ENCODE measurements at regions not wholly inside any gene's neighbourhood (a gene's known extent, or its start where the extent isn't known, plus 50 kb on each side); places are given as distances from the start of the nearest gene placed in this dataset.
"Not testable (repeated sequence)": the region's sequence is repeated elsewhere in the genome, so short reads cannot be mapped to it uniquely, and the experiment has no call there.

DNA sequence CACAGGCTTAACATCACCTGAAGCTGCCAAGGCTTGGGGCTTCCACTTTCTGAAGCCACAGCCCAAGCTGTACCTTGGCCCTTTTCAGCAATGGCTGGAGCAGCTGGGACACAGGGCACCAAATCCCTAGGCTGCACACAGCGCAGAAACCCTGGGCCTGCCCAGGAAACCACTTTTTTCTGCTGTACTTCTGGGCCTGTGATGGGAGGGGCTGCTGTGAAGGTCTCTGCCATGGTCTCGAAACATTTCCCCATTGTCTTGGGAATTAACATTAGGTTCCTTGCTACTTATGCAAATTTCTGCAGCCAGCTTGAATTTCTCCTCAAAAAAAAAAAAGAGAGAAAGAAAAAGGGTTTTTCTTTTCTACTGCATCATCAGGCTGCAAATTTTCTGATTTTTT lies 219.1 kb downstream of the RPL10L start:
- DNase-seq = no peak

DNA sequence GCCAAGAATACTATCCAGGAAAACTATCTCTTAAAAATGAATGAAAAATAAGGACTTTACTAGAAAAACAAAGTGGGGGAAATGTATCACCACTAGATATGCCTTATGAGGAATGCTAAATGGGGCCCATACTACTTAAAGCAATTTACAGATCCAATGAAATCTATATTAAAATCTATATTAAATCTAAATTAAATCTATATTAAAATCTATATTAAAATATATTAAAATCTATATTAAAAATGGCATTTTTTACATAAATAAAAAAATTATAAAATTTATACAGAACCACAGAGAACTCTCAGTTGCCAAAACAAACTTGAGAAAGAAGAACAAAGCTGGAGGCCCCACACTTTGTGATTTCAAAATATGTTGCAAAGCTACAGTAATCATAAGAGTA lies 234.5 kb downstream of the RPL10L start:
- DNase-seq = no peak

DNA sequence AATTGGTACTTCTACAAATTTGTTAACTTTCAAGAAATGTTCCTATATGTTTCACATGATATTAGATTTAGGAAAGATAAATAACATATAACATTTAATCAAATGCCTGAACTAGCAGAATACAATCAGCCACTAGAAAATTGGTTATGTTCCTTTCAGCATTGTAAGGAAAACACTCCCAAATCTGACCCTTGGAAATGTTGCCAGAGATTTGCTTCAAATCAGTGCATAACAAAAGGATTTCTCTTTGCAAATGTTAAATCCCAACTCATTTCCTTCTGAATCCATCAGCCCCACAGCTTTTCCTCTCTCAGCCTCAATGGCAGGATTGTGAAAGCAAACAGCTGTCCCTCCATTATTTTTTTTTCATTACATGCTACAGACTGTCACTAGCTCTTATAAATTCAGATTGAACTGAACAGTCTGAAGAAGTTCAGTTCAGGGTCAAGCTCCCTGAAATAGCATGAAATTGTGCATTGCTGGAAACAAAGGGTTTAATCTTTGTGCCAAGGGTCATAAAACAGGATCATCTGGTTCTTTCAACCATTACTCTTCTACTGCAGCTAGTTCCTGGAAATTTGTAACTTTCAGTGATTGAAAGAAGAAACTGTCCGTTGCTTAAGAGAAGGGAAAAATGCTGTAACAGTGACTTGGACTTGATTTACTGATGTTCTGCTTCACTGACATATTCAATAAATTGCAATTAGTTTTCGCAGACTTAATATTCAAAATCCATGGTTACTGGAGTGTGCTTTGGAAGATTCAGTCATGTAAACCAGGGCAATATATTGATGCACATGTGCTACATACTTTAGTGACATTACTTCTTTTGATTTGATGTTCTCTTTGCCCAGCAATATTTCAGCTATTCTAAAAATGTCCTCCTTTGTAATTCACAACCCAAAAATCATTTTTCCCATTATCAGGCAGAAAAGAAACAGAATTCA lies 246.4 kb downstream of the RPL10L start:
- DNase-seq = no peak

DNA sequence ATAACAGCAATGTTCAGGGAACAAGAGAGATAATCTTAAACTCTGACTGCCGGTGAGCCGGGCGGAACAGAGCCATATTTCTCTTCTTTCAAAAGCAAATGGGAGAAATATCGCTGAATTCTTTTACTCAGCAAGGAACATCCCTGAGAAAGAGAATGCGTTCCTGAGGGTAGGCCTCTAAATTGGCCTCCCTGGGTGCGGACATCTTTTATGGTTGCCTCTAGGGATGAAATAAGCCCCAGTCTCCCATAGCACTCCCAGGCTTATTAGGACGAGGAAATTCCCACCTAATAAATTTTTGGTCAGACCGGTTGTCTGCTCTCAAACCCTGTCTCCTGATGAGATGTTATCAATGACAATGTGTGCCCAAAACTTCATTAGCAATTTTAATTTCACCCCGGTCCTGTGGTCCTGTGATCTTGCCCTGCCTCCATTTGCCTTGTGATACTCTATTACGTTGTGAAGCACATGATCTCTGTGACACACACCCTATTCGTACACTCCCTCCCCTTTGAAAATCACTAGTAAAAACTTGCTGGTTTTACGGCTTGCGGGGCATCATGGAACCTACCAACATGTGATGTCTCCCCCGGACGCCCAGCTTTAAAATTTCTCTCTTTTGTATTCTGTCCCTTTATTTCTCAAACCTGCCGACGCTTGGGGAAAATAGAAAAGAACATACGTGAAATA lies 249.4 kb downstream of the RPL10L start:
- not testable (repeated sequence) for DNase-seq

DNA sequence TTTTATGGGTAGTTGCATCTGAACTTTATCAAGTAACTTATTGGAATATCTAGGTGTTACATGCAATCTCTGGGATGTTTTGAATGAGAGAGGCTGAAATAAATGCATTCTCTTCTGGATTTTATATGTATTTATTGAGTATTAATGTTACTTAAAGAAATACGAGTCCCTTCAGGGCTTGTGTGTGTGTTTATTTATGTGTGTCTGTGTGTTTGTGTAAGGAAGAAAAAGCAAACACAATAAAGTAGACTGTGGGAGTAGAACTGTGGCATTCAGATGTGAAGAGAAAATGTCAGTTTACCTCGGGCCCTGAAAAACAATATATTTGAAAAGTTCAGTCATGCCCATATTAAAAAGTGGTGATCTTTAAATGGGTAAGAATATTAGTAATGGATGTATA lies 250.5 kb downstream of the RPL10L start:
- no peak for DNase-seq

DNA sequence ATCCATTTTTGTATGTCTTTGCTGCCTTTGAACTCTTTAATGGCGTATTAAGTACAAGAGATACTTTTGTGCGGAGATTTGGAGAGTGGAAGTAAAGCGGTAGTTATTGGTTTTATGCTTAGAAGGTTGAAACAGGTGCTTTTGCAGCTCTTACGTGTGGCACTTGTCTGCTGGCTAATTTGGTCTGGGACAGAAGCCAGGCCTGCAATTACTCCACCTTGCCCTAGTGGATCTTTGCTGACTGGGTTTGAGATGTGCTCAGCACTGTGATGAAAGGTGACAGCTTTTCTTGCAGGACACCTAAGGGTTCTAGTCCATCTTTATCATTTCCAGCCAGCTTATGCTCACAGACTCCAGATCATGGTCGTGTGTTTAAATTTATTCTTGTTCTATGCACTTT lies 252.5 kb downstream of the RPL10L start:
- DNase-seq = no peak

DNA sequence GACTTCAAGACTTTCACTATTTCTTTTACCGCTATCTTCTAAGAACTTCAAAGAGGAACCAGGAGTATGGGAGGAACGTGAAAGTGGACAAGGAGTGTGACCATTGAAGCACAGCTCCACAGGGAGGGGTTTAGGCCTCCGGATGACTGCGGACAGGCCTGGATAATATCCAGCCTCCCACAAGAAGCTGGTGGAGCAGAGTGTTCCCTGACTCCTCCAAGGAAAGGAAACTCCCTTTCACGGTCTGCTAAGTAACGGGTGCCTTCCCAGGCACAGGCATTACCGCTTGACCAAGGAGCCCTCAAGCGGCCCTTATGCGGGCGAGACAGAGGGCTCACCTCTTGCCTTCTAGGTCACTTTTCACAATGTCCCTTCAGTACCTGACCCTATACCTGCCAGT lies 267.0 kb downstream of the RPL10L start:
- DNase-seq = no peak

DNA sequence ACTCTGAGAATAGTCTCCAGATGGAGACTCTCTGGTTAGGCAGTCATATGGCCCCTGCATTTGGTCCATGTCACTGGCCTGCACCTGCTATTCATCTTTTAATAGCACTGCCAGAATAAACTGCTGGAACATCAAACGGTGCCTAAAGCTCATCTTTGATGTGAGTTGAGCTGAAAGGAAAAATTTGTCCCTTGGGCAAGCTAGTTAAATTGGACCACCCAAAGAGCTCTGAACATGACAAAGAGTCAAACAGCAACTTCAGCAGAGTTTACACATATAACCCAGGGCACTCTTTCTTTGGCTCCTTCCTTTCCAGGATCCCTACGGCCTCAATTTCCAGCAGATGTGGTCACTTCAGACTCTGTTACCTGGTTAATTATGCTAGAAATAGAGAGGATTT lies 269.9 kb downstream of the RPL10L start:
- no peak for DNase-seq

DNA sequence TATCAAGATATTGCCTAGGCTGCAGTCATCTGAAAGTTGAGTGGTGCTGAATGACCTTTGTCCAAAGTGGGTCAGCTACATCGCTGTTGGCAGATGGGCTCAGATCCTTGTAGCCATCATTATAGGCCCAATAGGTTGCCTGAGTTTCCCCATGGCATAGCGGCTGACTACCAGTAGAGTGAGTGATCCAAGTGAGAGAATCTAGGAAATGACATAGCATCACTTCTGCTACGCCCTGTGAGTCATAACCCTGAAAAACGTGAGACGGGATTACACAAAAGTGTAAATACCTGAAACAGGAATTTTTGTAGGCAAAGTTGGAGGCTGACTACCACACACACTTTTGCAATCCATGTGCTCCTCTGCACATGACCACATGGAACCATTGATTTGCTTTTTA lies 273.3 kb downstream of the RPL10L start:
- no peak for DNase-seq

DNA sequence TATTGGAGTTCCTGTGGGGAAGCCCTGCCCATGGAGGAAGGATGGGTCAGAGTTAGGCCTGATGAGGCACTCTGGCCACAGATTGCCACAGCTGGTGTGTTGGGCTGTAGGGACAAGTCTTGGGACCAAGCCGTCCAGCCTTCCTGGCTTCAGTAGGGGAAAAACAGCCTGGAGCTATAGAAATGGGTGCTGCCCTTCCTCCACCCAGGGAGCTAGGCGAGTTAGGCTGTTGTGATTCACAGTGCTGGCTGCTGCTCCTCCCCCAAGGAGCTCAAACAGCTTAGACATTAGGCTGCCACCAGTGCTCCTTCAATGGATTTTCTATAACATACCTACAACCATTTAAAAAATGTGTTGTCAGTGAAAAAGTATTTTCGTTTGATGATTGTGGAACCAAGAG lies 274.3 kb downstream of the RPL10L start:
- no peak for DNase-seq

DNA sequence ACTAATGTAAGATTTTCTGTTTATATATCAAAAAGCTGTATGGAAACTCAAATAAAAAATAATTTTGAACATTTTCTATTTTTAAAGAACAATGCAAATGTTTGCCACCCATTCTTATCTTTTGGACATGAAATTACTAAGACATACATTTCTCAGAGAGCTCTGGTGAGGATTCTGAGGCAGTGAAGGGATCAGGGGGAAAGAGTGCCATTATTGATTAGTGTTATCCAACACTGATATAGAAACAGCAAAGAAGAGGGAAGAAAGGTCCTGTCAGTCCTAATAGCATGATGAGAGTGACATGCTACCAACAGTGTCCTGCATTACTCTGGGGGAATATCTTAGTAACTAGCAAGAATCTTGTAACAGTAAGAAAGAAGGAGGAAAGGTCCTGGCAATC lies 282.2 kb downstream of the RPL10L start:
- DNase-seq = no peak

DNA sequence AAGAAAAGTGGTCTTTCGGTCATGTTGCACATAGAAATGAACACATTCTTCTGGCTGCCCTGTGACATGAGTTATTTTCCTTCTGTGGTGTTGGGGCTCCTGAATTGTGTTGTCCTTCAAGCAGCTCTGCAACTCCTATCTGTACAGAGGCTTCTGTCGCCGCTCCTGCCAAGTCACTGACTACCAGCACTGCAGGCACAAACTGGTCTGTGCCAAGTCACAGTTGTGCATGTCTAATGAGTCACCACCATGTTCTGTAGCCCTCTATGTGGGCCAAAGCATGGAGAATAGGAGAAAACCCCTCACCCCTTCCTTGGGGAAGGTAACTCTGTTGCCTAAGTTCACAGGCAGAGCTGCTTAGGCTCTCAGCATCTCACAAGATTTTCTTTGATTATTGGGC lies 283.3 kb downstream of the RPL10L start:
- no peak for DNase-seq

DNA sequence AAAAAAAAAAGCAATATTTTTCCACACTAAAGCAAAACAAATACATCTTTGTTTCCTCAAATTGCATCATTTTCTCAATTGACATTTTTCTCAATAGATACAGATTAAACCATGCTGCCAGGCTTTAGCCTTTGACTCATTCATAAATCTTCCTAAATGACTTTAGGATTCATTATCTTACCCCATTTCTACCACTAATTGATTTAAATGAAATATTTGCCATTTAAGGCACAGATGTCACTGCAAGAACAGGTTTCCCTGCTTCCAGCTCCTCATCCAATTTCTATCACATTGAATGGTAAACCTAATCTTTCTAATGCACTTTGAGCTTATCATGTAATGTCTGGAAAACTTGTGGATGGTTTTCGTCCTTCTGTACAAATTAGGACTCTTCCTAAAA lies 298.7 kb downstream of the RPL10L start:
- DNase-seq = no peak

DNA sequence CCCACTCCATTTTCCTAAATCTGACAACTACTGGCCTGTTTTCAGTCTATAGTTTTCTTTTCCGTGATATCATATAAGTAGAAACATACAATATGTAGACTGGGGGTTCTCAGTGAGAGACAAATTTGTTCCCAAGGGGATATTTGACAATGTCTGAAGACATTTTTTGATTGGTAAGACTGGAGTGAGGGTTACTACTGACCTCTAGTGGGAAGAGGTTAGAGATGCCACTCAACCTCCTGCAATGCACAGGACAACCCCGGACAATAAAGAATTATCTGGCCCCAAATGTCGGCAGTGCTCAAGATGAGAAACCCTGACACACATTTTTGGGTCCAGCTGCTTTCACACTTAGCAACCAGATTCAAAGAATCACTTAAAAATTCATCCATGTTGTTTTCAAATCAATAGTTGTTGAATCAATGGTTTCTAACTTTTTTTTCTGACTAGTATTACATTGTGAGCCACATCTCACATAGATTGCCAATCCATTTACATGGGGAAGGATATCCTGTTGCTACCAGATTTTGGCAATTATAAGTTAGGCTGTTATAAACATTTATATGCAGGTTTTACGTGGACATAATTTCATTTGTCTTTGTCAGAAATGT lies 307.1 kb downstream of the RPL10L start:
- DNase-seq = peak; percentile 3

DNA sequence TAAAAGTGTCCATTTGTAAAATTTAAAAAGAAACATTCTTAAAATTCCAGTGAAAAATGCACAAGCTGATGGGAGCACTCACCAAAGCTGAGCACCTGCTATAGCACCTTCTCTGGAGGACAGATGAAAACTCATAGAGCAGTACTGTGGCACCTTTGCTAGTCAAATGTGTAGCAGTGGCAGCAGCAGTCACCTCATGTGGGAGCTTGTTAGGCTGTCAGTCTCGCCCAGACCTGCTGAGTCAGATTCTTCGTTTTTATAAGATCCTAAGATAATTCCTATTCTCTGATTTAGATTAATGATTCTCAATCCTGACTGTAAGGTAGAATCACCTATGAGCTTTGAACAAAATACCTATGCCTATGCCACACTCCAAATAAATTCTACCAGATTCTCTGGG lies 325.8 kb downstream of the RPL10L start:
- DNase-seq = no peak

DNA sequence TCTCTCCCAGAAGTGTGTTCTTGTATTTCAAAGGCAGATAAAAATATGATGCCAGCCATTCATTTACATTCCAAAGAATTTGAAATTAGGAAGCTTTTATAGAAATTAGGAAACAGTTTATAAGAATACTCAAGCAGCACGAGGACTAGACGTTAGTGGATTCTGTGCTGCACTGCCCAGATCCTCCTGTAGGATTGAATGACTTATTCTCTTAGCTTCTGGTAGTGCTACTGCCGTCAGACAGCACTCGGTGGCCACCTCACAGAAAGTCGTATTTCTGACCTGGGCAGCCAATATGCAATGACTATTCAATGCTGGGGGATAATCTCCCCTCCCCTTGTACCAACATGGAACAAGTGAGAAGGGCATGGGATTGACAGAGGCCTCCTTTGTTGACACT lies 326.4 kb downstream of the RPL10L start:
- DNase-seq = no peak

DNA sequence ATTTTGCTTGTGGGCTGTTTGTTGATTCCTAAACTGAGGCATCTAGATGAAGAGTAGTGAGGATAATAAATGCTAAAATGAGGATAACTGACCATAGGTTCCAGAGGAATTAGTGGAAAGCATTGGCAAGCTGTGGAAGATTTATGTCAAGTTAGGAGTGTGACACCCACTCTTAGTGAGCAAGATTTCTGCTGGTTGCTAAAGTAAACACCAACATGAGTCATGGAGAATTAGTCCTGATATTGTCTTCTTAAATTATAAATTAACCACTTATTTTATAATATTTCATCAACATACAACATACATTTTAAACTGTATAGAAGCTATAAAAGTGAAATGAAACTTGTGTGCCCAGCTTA lies 328.2 kb downstream of the RPL10L start:
- DNase-seq = no peak

DNA sequence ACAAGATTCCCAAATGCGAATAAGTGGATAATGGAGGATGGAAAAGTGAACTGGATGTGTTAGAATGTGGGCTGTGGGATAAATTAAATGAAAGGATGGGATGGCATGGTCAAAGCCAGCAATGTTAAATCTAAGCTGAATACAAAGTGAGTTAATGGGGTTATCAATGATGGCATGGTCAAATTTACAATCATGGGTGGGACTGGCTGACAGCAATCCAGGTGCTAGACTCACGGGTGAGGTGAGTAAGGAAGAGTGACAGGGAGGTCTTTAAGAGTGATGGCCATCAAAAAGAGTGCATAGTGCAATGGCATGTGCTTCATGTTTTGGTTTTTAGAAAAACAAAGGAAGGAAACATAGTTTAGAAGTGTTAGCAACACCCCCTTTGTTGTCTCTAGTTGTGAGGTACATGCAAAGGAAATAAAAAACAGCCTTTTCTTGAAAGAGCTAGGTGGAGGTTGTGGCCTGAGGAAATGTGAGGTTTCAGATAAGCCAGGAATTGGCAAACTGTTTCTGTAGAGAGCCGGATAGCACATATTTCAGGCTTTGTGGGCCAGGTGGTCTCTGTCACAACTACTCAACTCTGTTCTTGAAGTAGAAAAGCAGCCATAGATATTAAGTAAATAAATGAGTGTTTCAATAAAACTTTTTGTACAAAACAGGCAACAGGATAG lies 328.7 kb downstream of the RPL10L start:
- no peak for DNase-seq

DNA sequence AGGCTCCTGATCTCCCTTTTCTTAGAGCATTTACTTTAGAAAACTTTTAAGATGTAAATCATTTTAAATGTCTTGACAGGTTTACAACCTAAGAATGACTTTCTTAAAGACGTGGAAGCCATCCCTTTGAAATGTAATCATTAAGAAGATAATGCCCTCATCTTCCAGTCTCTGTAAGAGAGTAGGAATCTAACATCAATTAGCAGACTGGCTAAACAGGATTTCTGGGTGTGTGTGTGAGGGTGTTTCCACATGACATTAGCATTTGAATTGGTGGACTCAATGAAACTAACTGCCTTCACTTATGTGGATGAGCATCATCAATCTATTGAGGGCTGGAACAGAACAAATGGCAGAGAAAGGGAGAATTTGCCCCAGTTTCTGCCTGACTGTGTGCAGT lies 329.5 kb downstream of the RPL10L start:
- no peak for DNase-seq

DNA sequence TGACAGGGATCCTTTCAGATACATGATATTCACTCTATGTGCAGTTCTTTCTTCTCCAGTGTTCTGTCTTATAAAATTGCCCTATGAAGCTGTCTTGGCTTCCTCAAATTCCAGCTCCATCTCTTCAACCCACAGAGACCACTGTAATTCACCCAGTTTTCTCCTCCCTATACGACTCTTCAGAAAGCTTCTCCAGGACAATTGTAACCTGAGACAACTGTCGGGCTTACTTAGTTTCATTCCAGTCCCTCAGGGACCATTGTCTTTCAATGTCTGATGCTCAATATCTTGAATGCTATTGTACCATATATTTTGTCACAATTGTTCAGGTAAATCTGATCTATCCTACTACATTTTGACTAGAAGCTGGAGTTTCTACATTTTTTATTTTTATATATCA lies 345.3 kb downstream of the RPL10L start:
- DNase-seq = no peak

DNA sequence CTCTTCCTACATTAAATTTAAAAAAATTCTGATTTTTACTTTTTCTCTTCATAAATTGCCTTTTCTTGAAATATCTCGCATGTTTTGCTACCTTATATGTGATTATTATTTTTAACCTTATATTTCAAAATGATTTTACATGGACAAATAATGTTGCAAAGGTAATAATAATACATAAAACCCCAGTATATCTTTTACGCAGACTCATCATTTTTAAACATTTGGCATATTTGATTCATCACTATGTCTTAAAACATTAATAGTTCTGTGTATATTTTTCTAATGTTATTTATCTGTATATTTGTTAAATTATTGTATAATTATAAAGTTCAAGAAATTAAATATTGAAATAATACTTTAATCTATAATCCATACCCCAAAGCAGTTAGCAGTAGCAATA lies 350.8 kb downstream of the RPL10L start:
- DNase-seq = no peak

DNA sequence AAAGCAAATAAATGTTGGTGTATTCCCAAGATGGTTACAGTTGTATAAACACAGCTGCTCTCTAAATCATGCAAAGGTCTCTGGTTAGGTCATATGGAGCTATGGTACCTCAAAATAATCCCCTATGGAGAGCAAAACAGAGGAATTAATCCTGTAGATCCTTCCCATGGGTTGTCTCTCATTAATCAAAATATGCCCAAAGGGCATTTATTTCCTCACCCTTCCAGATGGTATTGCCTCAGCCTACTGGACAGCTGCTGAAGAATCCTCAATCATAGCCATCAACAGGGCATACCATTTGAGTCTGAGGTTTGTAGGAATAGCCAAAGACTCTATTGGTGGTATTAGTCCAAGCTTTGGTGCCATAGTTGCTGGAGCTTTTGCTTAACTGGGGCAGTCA lies 360.9 kb downstream of the RPL10L start:
- no peak for DNase-seq

DNA sequence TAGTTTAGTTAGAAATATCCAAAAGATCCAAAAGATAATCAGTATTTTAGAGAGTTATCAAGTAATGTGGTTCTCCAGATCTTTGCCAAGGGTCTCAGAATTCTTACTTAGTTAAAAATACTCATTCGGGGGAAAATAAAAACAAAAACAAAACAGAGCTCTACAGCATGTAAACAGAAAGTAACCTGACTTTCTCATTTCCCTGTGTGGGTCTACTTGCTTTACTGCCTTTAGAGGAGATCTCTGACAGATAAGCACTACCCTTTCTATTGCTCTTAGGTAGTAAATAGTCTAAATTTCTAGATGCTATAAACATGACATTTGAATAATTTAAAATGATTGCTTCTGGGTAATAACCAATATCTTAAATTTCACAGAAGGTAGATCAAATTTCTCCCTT lies 371.8 kb downstream of the RPL10L start:
- no peak for DNase-seq

DNA sequence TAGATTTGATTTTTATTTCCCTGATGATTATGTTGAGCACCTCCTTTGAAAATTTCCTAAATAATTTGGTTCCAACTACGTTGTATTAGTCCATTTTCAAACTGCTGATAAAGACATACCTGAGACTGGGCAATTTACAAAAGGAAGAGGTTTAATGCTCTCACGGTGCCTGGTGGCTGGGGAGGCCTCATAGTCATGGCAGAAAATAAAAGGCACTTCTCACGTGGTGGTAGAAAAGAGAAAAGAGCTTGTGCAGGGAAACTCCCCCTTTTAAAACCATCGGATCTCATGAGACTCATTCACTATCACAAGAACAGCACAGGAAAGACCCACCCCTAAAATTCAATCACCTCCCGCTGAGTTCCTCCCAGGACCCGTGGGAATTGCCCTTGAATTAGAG lies 372.3 kb downstream of the RPL10L start:
- DNase-seq = no peak

Data from NCI-H510A treated with DMSO at 0.1 percent for 48 hours (cell line).